ENCODE measurements at regions not wholly inside any gene's neighbourhood (a gene's known extent, or its start where the extent isn't known, plus 50 kb on each side); places are given as distances from the start of the nearest gene placed in this dataset.

DNA sequence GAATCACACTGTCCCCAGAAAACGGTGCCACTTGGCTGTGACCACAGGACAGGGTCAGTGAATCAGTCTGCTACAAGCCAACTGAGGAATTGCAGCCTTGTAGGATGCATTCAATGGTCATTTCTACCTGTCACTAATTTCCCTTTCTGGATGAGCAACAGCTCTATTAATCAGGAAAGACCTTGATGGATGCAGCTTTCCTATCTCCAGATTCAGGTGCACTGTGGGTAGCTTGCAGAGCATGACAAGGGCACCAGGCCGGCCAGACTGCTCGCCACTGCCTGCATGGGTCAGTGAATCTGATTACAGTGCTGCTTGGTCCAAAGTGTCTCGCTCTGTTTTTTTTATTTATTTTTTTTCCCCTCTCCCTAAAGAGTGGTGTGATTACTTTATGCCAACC, 506.8 kb upstream of the AUTS2 start (continued):
- TF ChIP-seq, protein P1, sequence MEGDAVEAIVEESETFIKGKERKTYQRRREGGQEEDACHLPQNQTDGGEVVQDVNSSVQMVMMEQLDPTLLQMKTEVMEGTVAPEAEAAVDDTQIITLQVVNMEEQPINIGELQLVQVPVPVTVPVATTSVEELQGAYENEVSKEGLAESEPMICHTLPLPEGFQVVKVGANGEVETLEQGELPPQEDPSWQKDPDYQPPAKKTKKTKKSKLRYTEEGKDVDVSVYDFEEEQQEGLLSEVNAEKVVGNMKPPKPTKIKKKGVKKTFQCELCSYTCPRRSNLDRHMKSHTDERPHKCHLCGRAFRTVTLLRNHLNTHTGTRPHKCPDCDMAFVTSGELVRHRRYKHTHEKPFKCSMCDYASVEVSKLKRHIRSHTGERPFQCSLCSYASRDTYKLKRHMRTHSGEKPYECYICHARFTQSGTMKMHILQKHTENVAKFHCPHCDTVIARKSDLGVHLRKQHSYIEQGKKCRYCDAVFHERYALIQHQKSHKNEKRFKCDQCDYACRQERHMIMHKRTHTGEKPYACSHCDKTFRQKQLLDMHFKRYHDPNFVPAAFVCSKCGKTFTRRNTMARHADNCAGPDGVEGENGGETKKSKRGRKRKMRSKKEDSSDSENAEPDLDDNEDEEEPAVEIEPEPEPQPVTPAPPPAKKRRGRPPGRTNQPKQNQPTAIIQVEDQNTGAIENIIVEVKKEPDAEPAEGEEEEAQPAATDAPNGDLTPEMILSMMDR (IDR thresholded peaks at IDR 0.05; ENCODE audit: low read depth, low read length, missing input control): no peak
- TF ChIP-seq TAF1 (conservative IDR thresholded peaks at IDR 0.05) (no peak), FOXA2 (IDR thresholded peaks at IDR 0.05) (no peak)

DNA sequence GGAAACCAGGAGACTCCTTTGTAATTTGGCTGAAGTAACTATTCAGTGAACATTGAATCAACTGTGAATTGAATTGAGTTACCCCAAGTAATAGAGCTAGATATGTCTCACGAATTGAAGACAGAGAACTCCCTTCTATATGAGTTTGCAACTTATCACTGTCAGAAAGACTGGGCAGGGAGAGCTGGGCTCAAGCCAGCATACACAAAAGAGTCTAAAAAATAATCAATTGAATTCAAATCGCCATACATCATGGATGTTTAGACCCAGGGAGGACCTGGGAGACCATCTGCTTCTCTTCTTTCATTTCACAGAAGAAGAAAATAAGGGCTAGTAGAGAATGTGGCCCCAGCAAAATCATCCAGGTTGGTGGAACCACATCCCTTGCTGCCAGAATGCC, 503.1 kb upstream of the AUTS2 start:
- 65% methylated on average over 2 of the region's 2 CpGs for WGBS
- no peaks in the 10 kb centered on the region for H3K36me3 ChIP-seq (ENCODE audit: control insufficient read depth in 4 of 4, insufficient read depth in 3 of 4, low read depth in 1 of 4, low read length in 3 of 4)
- no peaks in the 10 kb centered on the region for H3K4me1 ChIP-seq (ENCODE audit: control insufficient read depth in 4 of 4, insufficient read depth in 4 of 4, low read length in 3 of 4)
- no peaks in the 10 kb centered on the region for H3K27me3 ChIP-seq (ENCODE audit: control insufficient read depth in 4 of 4, insufficient read depth in 4 of 4, low read length in 3 of 4)
- no peak overlapping the region for H3K9ac ChIP-seq (ENCODE audit: low read depth in 1 of 2, low read length in 2 of 2)
- H3K4me3 ChIP-seq (ENCODE audit: low read depth in 1 of 3, low read length in 3 of 3): no peak overlapping the region
- TF ChIP-seq, protein P2, sequence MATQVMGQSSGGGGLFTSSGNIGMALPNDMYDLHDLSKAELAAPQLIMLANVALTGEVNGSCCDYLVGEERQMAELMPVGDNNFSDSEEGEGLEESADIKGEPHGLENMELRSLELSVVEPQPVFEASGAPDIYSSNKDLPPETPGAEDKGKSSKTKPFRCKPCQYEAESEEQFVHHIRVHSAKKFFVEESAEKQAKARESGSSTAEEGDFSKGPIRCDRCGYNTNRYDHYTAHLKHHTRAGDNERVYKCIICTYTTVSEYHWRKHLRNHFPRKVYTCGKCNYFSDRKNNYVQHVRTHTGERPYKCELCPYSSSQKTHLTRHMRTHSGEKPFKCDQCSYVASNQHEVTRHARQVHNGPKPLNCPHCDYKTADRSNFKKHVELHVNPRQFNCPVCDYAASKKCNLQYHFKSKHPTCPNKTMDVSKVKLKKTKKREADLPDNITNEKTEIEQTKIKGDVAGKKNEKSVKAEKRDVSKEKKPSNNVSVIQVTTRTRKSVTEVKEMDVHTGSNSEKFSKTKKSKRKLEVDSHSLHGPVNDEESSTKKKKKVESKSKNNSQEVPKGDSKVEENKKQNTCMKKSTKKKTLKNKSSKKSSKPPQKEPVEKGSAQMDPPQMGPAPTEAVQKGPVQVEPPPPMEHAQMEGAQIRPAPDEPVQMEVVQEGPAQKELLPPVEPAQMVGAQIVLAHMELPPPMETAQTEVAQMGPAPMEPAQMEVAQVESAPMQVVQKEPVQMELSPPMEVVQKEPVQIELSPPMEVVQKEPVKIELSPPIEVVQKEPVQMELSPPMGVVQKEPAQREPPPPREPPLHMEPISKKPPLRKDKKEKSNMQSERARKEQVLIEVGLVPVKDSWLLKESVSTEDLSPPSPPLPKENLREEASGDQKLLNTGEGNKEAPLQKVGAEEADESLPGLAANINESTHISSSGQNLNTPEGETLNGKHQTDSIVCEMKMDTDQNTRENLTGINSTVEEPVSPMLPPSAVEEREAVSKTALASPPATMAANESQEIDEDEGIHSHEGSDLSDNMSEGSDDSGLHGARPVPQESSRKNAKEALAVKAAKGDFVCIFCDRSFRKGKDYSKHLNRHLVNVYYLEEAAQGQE (IDR thresholded peaks at IDR 0.05): no peak
- TF ChIP-seq JUND (IDR thresholded peaks at IDR 0.05) (no peak), GABPA (IDR thresholded peaks at IDR 0.05 in 1 of 2, conservative IDR thresholded peaks at IDR 0.05 in 1 of 2) (no peak), RAD21 (IDR thresholded peaks at IDR 0.05) (no peak), HNF4A (conservative IDR thresholded peaks at IDR 0.05) (no peak), EGR1 (IDR thresholded peaks at IDR 0.05; ENCODE audit: low read depth in 2 of 2) (no peak), FOXA1 (IDR thresholded peaks at IDR 0.05) (no peak), SP1 (IDR thresholded peaks at IDR 0.05) (no peak), FOXA2 (IDR thresholded peaks at IDR 0.05) (no peak), NR2F2 (IDR thresholded peaks at IDR 0.05) (no peak)
- TF ChIP-seq, protein P1 (IDR thresholded peaks at IDR 0.05; ENCODE audit: low read depth, low read length, missing input control): no peak
- TF ChIP-seq, protein P3, sequence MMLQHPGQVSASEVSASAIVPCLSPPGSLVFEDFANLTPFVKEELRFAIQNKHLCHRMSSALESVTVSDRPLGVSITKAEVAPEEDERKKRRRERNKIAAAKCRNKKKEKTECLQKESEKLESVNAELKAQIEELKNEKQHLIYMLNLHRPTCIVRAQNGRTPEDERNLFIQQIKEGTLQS (IDR thresholded peaks at IDR 0.05): no peak
- H3K9me3 ChIP-seq (ENCODE audit: control insufficient read depth in 4 of 4, low read length in 3 of 4): peaks cover 5 to 11% (median 6%) of the 10 kb centered on the region in 4 donors
- no peak overlapping the region for H3K27ac ChIP-seq (ENCODE audit: low read depth in 1 of 2, low read length in 2 of 2)
- DNase-seq (ENCODE audit: low spot score): no peak

DNA sequence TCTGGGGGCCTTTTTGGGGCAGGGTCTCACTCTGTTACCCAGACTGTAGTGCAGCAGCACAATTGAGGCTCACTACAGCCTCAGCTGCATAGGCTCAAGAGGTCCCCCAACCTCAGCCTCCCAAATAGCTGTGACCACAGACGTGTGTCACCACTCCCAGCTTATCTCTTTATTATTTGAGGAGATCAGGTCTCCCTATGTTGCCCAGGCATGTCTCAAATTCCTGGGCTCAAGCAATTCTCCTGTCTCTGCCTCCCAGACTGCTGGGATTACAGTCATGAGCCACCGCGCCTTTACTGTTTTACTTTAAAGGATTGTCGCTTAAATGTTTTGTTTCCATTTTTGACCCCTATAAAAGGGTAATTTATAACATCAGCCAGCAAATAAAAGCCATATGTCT, 502.6 kb upstream of the AUTS2 start:
- WGBS: 84% methylated on average over 4 of the region's 4 CpGs
- no peaks in the 10 kb centered on the region for H3K27me3 ChIP-seq (ENCODE audit: control insufficient read depth in 4 of 4, insufficient read depth in 4 of 4, low read length in 3 of 4)

More for the DNA sequence above, 502.6 kb upstream of the AUTS2 start:
- TF ChIP-seq YY1 (IDR thresholded peaks at IDR 0.05) (no peak), HNF4G (IDR thresholded peaks at IDR 0.05) (no peak), GABPA (IDR thresholded peaks at IDR 0.05 in 1 of 2, conservative IDR thresholded peaks at IDR 0.05 in 1 of 2) (no peak)
- TF ChIP-seq, protein P2 (IDR thresholded peaks at IDR 0.05): no peak
- TF ChIP-seq, protein P4, sequence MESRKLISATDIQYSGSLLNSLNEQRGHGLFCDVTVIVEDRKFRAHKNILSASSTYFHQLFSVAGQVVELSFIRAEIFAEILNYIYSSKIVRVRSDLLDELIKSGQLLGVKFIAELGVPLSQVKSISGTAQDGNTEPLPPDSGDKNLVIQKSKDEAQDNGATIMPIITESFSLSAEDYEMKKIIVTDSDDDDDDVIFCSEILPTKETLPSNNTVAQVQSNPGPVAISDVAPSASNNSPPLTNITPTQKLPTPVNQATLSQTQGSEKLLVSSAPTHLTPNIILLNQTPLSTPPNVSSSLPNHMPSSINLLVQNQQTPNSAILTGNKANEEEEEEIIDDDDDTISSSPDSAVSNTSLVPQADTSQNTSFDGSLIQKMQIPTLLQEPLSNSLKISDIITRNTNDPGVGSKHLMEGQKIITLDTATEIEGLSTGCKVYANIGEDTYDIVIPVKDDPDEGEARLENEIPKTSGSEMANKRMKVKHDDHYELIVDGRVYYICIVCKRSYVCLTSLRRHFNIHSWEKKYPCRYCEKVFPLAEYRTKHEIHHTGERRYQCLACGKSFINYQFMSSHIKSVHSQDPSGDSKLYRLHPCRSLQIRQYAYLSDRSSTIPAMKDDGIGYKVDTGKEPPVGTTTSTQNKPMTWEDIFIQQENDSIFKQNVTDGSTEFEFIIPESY (IDR thresholded peaks at IDR 0.05): no peak
- Histone ChIP-seq H3K9me3 (ENCODE audit: control insufficient read depth in 4 of 4, low read length in 3 of 4) (peaks cover 5 to 11% (median 6%) of the 10 kb centered on the region in 4 donors), H3K36me3 (ENCODE audit: control insufficient read depth in 4 of 4, insufficient read depth in 3 of 4, low read depth in 1 of 4, low read length in 3 of 4) (no peaks in the 10 kb centered on the region), H3K27ac (ENCODE audit: low read depth in 1 of 2, low read length in 2 of 2) (no peak overlapping the region), H3K4me3 (ENCODE audit: low read depth in 1 of 3, low read length in 3 of 3) (no peak overlapping the region), H3K9ac (ENCODE audit: low read depth in 1 of 2, low read length in 2 of 2) (no peak overlapping the region), H3K4me1 (ENCODE audit: control insufficient read depth in 4 of 4, insufficient read depth in 4 of 4, low read length in 3 of 4) (no peaks in the 10 kb centered on the region)
- no peak for DNase-seq (ENCODE audit: low spot score)
